Neural cell (in vitro differentiated cells): ENCODE measurements at regions not wholly inside any gene's neighbourhood (a gene's known extent, or its start where the extent isn't known, plus 50 kb on each side); places are given as distances from the start of the nearest gene placed in this dataset.

Source experiments
- EZH2 ChIP-seq: fragments of 200-600, 300-800 bp; shearing (Covaris generic), sonication (generic); IDR thresholded peaks from 2 replicates; pipeline ENCODE4 v1.6.1; 2014; ENCODE audit warnings: antibody characterized with exemption, low read length, borderline replicate concordance, mild to moderate bottlenecking; ENCODE audit not compliant: insufficient read depth, poor library complexity, severe bottlenecking
- MXI1 ChIP-seq: fragments of 450-650 bp; conservative IDR thresholded peaks from 2 replicates; pipeline ENCODE4 v1.6.1; 2014; ENCODE audit warnings: antibody characterized with exemption, mild to moderate bottlenecking; ENCODE audit not compliant: poor library complexity, severe bottlenecking
- SMC3 ChIP-seq: fragments of 450-650 bp; conservative IDR thresholded peaks from 2 replicates; pipeline ENCODE4 v1.6.1; 2014; ENCODE audit warnings: antibody characterized with exemption, mild to moderate bottlenecking, moderate library complexity; ENCODE audit not compliant: poor library complexity
- TF ChIP-seq, protein P1 (sequence below): fragments of 450-650 bp; IDR thresholded peaks from 2 replicates; pipeline ENCODE4 v1.5.1; 2014; ENCODE audit warnings: antibody characterized with exemption, mild to moderate bottlenecking, moderate library complexity; ENCODE audit not compliant: poor library complexity, severe bottlenecking

- TF ChIP-seq MXI1 = no peak
- TF ChIP-seq, protein P1, sequence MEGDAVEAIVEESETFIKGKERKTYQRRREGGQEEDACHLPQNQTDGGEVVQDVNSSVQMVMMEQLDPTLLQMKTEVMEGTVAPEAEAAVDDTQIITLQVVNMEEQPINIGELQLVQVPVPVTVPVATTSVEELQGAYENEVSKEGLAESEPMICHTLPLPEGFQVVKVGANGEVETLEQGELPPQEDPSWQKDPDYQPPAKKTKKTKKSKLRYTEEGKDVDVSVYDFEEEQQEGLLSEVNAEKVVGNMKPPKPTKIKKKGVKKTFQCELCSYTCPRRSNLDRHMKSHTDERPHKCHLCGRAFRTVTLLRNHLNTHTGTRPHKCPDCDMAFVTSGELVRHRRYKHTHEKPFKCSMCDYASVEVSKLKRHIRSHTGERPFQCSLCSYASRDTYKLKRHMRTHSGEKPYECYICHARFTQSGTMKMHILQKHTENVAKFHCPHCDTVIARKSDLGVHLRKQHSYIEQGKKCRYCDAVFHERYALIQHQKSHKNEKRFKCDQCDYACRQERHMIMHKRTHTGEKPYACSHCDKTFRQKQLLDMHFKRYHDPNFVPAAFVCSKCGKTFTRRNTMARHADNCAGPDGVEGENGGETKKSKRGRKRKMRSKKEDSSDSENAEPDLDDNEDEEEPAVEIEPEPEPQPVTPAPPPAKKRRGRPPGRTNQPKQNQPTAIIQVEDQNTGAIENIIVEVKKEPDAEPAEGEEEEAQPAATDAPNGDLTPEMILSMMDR = no peak
- no peak for TF ChIP-seq SMC3
- no peak for TF ChIP-seq EZH2
These were observed 246.3 kb upstream of the TSHZ3 start for GRCh38 chr19:31595521-31595920.
